Hematopoietic multipotent progenitor cell treated with erythropoietin and hydrocortisone succinate and interleukin-3 and kit ligand, for 4 days (in vitro differentiated cells): ENCODE measurements at regions not wholly inside any gene's neighbourhood (a gene's known extent, or its start where the extent isn't known, plus 50 kb on each side); places are given as distances from the start of the nearest gene placed in this dataset.
"Not testable (repeated sequence)": the region's sequence is repeated elsewhere in the genome, so short reads cannot be mapped to it uniquely, and the experiment has no call there.

Source experiments
- DNase-seq: peaks from one replicate; pipeline ENCODE4 v3.0.0-alpha.2; 2015

DNA sequence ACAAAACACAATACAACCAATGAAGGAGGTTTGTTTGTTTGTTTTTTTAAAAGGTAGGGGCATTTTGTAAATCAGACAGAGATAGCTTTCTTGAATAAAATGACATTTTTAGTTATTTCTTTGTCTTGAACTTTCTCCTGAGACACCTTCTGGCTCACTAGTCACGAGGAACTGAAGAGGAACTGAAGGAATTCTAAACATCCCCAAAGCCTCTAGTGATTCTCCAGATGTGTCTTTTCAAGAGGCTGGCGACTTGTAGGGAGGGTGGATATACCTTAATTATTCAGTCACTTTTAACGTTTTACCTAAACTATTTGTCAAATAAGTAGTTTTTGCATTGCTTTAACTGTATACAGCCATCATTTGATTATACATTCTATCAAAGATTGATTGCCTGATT lies 211.2 kb upstream of the LRIG3 start:
- DNase-seq: no peak

DNA sequence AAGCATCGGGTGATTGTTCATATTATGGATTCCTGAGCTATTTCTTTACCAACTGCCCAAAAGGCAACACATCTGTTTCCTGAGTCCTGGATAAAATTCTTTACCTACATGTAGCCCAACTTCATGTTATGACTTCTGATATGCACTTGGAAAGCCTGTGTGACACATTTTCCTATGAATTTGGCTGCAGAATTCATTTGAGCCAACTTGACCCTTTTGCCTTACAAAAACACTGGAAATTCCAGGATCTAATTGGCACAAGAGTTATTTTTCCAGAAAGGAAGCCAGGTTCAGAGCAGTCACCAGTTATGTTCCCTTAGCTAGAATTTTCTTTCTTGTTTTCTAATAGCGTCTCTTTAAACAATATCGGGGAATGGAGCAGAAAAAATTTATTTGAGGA lies 202.5 kb upstream of the LRIG3 start:
- no peak for DNase-seq

DNA sequence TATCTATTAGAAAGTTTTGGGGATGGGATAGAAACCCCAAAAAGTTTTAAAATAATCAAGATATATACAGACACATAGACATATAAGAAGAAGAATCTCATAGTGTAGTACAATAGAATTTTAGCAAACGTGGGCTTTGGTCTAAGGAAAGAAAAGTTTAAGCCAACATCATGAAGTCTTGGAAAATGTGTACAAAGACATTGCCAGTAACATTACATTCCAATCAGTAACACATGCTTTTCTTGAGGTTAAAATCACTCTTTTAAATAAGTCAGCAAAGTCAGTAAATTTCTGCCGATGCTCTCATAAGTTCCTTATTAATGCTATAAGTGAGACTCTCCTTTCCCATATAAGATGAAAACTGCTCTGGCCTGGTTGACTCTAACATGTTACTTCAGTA lies 201.1 kb upstream of the LRIG3 start:
- DNase-seq: no peak

DNA sequence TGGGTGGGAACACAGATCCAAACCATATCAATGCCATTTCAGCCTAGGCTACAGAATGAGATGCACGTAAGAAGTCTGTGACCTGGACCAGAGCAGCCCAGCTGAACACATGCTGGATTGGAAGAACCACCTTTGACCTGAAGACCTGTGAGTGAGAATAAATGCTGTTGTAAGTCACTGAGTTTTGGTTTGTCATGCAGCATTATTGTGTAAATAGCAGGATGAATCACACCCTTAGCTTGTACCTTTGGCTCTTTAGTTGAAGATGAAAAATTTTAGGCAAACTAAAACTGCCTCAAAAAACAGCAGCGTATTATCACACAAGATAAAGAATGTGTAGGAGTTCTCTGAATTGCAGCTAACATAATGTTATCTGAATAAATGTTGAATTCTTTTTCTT lies 199.4 kb upstream of the LRIG3 start:
- no peak for DNase-seq

DNA sequence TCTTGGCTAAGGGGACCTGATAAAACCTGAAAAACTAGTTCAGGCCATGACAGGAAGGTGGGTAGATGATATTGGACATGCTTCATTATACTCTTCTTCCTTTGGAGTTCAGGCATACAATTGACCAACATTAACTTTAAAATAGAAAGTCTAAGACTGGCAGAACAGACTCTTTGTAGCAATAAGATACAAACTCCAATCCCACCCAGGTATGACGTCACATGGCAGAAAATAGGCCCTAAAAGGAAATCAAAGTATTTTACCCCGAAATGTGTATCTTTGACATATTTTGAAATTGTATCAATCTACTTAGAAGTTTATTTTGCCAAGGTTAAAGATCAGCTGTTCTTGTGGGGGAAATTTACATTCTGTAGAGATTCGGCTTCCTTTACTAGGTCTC lies 198.1 kb upstream of the LRIG3 start:
- DNase-seq: no peak

DNA sequence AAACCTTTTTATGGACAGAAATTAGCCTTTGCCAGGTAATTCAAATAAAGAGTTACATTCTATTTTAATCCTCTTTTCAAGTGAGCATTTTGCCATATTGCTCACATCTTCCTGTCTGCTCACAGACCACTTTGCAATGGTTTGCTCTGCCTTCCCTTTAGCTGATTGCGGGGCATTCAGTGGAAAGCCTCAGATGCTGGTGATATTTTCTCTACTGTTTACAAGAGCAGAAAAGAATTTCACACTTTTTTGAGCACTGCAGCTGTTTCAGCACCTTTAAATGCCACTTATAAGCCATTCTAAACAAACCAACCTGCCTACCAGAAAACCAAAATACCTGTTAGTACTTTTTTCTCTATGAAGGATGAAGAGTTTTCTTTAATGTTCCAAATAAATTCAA lies 195.7 kb upstream of the LRIG3 start:
- DNase-seq: no peak

DNA sequence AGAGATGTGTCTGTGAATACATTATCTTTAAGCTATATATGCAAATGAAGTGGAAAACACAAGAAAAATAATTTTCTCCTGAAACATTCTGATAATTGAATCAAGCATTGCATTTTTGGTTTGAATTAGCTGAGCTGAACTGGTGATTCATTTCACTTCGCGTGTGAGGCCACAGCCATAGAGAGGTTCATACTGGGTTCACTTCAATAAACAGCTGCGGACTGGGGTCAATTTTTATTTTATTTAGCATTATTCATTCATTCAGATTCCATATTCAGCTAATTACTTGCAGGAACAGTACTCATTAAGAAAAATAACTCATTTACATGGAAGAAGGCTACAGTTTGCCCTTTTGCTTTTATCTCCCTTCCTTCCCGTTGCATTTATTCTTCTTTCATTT lies 195.2 kb upstream of the LRIG3 start:
- DNase-seq: no peak

- DNase-seq: peak; percentile 89
These were observed 193.7 kb upstream of the LRIG3 start for GRCh38 chr12:59113831-59114615.

GRCh38 chr12:59111851-59112250 lies 191.5 kb upstream of the LRIG3 start:
- DNase-seq: no peak

DNA sequence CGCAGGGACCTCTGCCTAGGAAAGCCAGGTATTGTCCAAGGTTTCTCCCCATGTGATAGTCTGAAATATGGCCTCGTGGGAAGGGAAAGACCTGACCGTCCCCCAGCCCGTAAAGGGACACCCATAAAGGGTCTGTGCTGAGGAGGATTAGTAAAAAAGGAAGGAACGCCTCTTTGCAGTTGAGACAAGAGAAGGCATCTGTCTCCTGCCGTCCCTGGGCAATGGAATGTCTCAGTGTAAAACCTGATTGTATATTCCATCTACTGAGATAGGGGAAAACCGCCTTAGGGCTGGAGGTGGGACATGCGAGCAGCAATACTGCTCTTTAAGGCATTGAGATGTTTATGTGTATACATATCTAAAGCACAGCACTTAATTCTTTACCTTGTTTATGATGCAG lies 188.2 kb upstream of the LRIG3 start:
- not testable (repeated sequence) for DNase-seq

DNA sequence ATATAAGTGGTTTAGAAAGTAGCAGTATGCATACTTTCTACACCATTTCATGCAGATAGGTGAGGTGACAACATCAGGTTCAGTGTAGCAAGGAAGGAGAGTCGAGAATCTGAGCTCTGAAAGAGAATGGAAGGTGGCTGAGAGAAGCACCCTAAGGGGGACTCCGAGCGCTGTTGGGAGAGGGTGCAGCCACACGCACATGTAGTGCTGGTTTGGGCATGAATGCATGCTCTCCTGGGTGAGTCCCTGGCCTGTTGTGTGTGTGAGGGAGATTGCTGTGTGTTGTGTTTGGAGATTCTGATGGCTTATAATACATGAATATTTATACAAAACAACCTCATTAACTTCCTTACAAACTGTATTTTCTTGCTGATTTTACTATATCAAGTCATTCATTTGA lies 180.3 kb upstream of the LRIG3 start:
- no peak for DNase-seq

DNA sequence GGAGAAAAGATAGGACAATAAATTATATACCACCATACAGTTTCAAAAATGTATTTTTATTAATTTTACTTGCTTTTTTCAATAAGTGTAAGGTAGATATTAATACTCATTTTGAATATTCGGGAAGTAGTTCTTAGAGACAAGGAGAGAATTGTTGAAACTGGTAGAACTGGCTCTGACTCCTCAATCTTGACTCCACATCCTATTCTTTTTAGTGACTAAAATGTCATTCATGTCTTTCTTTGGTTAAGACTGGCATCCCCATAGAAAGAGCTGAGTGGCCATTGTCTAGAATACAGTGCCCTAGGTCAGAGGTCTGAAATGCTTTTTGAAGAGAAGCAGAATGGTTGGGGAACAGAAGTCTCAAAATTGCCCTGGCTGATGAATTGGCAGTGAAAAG lies 177.6 kb upstream of the LRIG3 start:
- no peak for DNase-seq

DNA sequence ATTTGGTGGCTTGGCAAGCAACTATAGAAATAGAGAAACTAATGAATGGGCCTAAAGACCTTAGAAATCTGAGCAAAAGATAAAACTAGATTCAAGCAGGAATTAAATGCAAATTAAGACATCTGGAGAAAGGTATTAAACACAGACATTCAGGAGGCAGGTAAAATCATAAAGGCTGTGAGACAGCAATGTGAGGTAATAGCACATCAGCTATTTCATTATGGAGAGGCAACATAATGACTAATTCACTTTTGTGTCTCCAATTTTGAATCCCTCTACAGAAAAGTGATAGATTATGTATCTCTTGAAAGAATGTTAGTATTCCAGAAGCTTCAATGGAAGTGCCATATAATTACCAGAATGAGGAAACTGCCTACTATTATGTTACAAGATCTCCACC lies 175.9 kb upstream of the LRIG3 start:
- no peak for DNase-seq

DNA sequence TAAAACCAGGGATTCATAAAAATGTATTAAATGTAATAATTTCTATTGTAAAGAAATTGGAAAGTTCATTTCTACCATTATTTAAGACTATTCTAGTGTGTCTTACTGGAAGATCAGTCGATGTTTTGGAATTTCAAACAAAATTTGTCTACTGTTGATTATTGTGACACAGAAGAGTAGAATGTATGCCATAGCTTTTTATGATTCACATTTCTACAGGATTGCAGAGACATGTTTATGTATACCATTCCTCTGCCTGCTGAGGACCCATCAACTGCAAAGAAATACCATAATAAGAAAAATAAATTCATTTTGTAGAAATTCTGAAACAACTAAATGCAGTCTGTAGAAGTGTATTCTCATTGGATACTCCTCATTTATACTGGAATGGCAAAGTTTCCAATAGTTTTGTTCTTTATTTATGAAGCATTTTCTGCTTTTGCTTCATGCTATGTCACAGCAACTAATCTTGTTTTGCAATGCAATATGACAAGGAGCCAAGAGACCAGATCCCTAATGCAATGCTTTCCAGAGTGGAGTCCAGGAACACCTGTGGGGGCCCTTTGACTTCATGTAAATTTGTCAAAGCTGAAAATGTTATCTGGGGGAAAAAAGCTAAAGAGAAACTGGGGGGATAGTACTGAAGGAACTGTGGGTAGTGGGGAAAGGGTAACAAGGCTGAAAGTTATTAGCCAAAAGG lies 172.9 kb upstream of the LRIG3 start:
- DNase-seq: no peak

GRCh38 chr12:59088673-59089072 lies 168.4 kb upstream of the LRIG3 start:
- no peak for DNase-seq

DNA sequence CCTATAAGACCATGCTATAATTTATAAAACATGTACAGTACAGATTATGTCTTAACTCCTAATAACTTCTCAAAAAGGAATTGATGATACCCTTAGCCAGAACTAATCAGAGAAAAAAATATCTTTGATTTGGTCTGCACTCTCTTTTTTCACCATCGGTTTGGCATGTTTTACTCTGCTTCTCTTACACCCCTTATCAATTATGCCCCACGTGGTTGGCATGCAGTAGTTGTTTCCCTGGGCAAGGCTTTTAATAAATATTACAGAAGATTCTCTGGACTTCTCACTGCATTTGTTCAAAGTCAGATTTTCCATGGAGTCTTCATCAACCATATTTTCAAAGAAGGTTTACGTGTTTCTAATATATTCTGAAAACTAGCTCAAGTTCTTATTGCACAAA lies 167.4 kb upstream of the LRIG3 start:
- DNase-seq: no peak

DNA sequence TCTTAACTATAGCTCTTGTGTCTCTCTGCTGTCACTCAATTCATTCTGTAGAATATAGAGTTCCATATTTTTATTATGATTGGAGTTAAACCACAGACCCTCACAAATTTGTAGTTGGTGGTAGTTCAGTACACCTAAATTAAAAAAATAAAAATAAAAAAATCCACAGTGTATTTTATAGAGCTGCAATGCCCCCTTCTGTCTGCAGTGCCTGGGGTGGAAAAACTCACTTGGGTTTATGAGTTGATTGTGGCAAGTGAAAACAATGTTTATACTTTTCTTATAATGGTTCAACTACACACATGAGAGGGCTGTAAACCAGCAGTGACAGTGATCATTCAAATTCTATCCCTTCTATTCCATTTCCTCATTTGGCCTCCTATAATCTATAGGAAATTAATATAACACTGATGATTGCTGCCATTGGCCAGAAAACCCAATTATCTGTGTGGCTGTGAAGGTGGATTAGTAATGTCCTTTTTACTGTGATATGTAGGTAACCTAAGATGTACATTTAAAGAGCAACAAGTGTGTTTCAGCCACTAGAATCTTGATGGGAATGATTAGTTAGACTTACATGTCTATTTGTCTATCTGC lies 166.9 kb upstream of the LRIG3 start:
- DNase-seq: no peak

- no peak for DNase-seq
These were observed 165.8 kb upstream of the LRIG3 start for GRCh38 chr12:59086126-59086525.

GRCh38 chr12:59085690-59086089 lies 165.4 kb upstream of the LRIG3 start:
- no peak for DNase-seq

DNA sequence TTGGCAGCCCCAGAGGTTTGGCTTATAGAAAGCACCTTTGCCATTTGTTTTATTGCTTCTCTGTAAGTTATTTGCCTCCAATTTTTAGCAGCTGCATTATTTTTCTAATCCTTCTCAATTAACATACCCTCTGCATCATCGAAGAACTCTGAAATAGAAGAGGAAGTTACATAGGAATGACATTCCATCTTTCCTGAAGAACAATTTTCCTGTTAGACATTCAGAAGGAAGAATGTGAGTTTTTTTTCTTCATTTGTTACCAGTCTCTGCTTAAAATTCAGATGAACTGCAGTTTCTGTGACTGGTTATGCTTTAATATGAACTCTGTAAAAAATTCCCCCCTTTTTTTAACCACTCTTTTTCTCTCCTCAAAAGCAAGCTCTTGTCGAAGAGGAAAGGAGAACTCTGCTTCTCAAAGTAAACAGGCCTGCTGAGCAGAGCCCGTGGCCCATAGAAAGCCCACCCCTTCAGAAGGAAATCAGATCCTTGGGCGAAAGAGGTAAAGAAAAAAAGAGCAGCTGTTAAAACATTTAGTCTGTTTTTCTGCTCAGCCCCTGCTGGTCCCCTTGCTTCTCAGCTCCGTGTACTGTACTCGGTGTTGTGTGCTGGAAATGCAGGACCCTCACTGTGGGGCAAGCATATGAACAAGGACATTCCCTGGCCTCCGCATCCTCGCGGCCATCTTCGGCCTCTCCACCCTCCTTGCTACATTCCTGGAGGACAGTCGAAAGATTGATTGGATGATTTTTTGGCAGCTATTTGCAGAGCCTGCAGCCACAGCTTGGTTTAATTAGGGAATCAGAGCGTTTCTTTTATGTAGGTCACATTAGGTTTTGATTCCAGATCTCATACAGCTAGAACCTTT lies 164.4 kb upstream of the LRIG3 start:
- no peak for DNase-seq

DNA sequence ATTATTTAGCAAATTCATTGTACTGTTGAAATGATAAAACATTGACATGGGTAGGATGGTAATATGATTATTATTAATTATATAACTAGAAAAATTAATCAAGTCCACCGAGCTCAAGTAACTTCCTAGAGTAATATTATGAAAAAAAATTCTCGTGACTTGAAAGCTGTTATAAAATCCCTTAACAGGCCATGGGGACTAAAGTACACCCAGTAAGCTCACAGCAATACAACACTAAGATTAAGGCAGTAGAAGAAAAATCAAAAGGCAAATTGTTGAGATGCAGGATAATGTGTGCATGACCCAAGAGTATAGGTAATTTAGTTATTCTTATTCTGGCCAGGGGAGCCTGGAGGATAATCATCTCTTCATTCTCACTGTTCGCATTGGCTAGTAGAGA lies 162.6 kb upstream of the LRIG3 start:
- DNase-seq: no peak

DNA sequence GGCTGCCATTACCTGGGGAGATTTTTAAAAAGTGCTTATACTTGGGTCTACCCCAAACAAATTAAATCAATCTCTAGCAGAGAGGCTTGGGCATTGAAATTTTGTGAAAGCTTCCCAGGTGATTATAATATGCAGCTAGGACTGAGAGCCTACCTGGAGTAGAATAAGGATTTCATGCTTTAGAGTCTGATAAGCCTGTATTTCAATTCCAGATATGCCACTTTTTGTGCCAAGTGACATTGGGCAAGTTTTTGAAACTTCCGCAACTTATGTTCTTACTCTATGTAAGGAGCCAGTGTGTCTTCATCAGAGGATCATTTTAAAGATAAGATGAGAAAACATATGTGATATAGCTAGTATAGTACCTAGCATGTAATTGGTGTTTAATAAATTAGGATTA lies 159.8 kb upstream of the LRIG3 start:
- no peak for DNase-seq

- no peak for DNase-seq
These were observed 159.2 kb upstream of the LRIG3 start for GRCh38 chr12:59079472-59079871.
